Neural progenitor cell (in vitro differentiated cells): ENCODE measurements at regions not wholly inside any gene's neighbourhood (a gene's known extent, or its start where the extent isn't known, plus 50 kb on each side); places are given as distances from the start of the nearest gene placed in this dataset.

Experiments
- DNase-seq: peaks from one replicate; pipeline ENCODE4 v3.0.0-alpha.2; 2016; ENCODE audit warnings: low spot score
- H2AFZ ChIP-seq: fragments of 200-600 bp; sonication (generic); replicated peaks from 2 replicates; pipeline ENCODE4 v1.6.1; 2016; ENCODE audit warnings: antibody characterized with exemption
- H3F3A ChIP-seq: fragments of 200-600 bp; sonication (generic); 2 replicates; pipeline ENCODE4 v1.6.1; 2016; ENCODE audit warnings: antibody characterized with exemption, low read depth
- H3K27ac ChIP-seq: fragments of 200-600 bp; sonication (generic); 2 replicates; pipeline ENCODE4 v1.5.1; 2016; ENCODE audit warnings: mild to moderate bottlenecking
- H3K27me3 ChIP-seq: fragments of 200-600 bp; sonication (generic); 2 replicates; pipeline ENCODE4 v1.6.1; 2016; ENCODE audit warnings: mild to moderate bottlenecking, moderate library complexity
- H3K36me3 ChIP-seq: fragments of 200-600 bp; sonication (generic); 2 replicates; pipeline ENCODE4 v1.5.1; 2016
- H3K4me1 ChIP-seq: fragments of 200-600 bp; sonication (generic); 2 replicates; pipeline ENCODE4 v1.6.1; 2016; ENCODE audit warnings: mixed run types
- H3K4me2 ChIP-seq: fragments of 200-600 bp; sonication (generic); 2 replicates; pipeline ENCODE4 v1.6.1; 2016
- H3K4me3 ChIP-seq: fragments of 200-600 bp; sonication (generic); 2 replicates; pipeline ENCODE4 v1.5.1; 2016
- H3K79me2 ChIP-seq: fragments of 200-600 bp; sonication (generic); 2 replicates; pipeline ENCODE4 v1.6.1; 2016; ENCODE audit warnings: low read depth
- H3K9ac ChIP-seq: fragments of 200-600 bp; sonication (generic); 2 replicates; pipeline ENCODE4 v1.6.1; 2016
- H3K9me3 ChIP-seq: fragments of 200-600 bp; sonication (generic); 2 replicates; pipeline ENCODE4 v1.5.1; 2016; ENCODE audit warnings: low read depth
- H4K20me1 ChIP-seq: fragments of 200-600 bp; sonication (generic); 2 replicates; pipeline ENCODE4 v1.6.1; 2016; ENCODE audit warnings: low read depth
- H3K27ac Mint-ChIP-seq: 3 replicates; pipeline ENCODE4 v1.8.0; 2021; ENCODE audit warnings: mixed read lengths
- H3K27me3 Mint-ChIP-seq: 2 replicates; pipeline ENCODE4 v1.8.0; 2022; ENCODE audit warnings: low read depth, mild to moderate bottlenecking, inconsistent platforms, moderate library complexity, mixed read lengths; ENCODE audit not compliant: insufficient read depth
- H3K36me3 Mint-ChIP-seq: 3 replicates; pipeline ENCODE4 v1.8.0; 2021; ENCODE audit warnings: mixed read lengths
- H3K4me1 Mint-ChIP-seq: 3 replicates; pipeline ENCODE4 v1.8.0; 2021; ENCODE audit warnings: mixed read lengths
- H3K4me3 Mint-ChIP-seq: 3 replicates; pipeline ENCODE4 v1.8.0; 2021; ENCODE audit warnings: mild to moderate bottlenecking, moderate library complexity, mixed read lengths
- H3K9me3 Mint-ChIP-seq: 3 replicates; pipeline ENCODE4 v1.8.0; 2020; ENCODE audit warnings: mixed read lengths
- CTCF ChIP-seq: fragments of 200-600 bp; sonication (generic); IDR thresholded peaks from 2 replicates; pipeline ENCODE4 v1.5.1; 2017; ENCODE audit warnings: antibody characterized with exemption, mild to moderate bottlenecking
- EZH2 ChIP-seq: fragments of 200-600 bp; sonication (generic); IDR thresholded peaks from 2 replicates; pipeline ENCODE4 v1.6.1; 2017; ENCODE audit warnings: antibody characterized with exemption, mild to moderate bottlenecking, moderate library complexity
- EZH2phosphoT487 ChIP-seq: fragments of 200-600 bp; sonication (generic); IDR thresholded peaks from 2 replicates; pipeline ENCODE4 v1.6.1; 2017; ENCODE audit warnings: antibody characterized with exemption

GRCh38 chr14:25180221-25180620 lies 130.3 kb upstream of the STXBP6 start:
- Mint-ChIP-seq H3K27me3 (peaks cover 6% of the 10 kb centered on the region), H3K9me3 (peaks cover 13% of the 10 kb centered on the region)

GRCh38 chr14:25178255-25178654 lies 128.3 kb upstream of the STXBP6 start:
- no peak for TF ChIP-seq EZH2
- TF ChIP-seq CTCF = no peak
- no peak for TF ChIP-seq EZH2phosphoT487
- Histone ChIP-seq H3K27ac (no peak overlapping the region), H3K9me3 (no peaks in the 10 kb centered on the region), H3K4me3 (no peak overlapping the region), H3F3A (no peaks in the 10 kb centered on the region), H3K27me3 (no peaks in the 10 kb centered on the region), H3K4me1 (no peaks in the 10 kb centered on the region), H2AFZ (no peak overlapping the region), H3K79me2 (no peaks in the 10 kb centered on the region), H3K9ac (no peak overlapping the region), H3K4me2 (no peak overlapping the region), H4K20me1 (no peaks in the 10 kb centered on the region), H3K36me3 (no peaks in the 10 kb centered on the region)
- Mint-ChIP-seq H3K4me3 (no peak overlapping the region), H3K4me1 (no peaks in the 10 kb centered on the region), H3K36me3 (no peaks in the 10 kb centered on the region), H3K9me3 (peaks cover 4% of the 10 kb centered on the region), H3K27ac (no peak overlapping the region), H3K27me3 (peaks cover 3% of the 10 kb centered on the region)
- no peak for DNase-seq

More at GRCh38 chr14:25180221-25180620, 130.3 kb upstream of the STXBP6 start:
- no peak overlapping the region for H3K4me3 Mint-ChIP-seq
- no peak for DNase-seq
- no peak overlapping the region for H2AFZ ChIP-seq
- no peaks in the 10 kb centered on the region for H3K9me3 ChIP-seq
- no peaks in the 10 kb centered on the region for H3K27me3 ChIP-seq
- no peaks in the 10 kb centered on the region for H3K4me1 Mint-ChIP-seq
- H3K36me3 Mint-ChIP-seq = no peaks in the 10 kb centered on the region
- no peak overlapping the region for H3K4me2 ChIP-seq
- H3K9ac ChIP-seq = no peak overlapping the region
- no peaks in the 10 kb centered on the region for H4K20me1 ChIP-seq
- H3K4me1 ChIP-seq = no peaks in the 10 kb centered on the region
- no peaks in the 10 kb centered on the region for H3F3A ChIP-seq
- TF ChIP-seq EZH2phosphoT487 (no peak), EZH2 (no peak), CTCF (no peak)
- H3K79me2 ChIP-seq = no peaks in the 10 kb centered on the region
- no peaks in the 10 kb centered on the region for H3K36me3 ChIP-seq
- H3K27ac ChIP-seq = no peak overlapping the region
- no peak overlapping the region for H3K4me3 ChIP-seq
- no peak overlapping the region for H3K27ac Mint-ChIP-seq

DNA sequence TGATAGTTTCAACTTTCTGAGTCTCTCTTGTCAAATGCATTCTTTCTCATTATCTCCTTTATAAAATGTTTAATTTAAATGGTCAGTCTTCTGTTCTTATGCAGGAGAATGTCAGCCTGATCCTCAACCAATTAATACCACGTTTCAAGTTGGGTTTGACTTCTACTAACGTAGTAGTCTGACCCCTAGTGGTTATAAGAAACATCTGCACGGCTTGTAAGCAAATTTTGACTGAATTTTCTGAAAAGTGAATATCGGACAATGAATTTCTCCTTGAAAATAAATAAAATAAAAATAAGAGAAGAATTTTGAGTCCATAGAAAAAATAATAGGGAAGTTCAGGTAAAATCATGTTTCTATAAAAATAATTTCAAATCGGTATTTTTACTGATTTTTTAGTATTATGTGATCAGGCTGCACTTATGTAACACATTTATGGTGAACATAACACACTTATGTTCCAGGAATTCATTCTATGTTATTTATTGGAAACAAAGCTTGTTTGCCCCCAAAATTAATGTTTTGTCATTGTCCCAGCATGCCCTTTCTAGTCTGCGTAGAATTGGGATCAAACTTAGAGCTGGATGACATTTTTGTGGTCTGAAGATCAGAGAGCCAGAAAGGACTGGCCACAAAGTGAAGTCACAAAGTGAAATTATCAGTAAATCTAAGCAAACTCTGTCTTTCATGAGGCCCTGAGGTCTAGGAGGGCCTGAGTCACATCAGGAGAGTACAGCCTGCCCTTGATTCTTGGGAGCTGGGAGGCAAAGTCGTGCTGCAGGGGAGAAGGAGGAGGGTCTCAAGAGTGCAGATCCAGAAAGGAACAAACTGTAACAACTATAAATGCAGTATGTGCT lies 101.2 kb upstream of the STXBP6 start:
- Histone ChIP-seq H3K27me3 (no peaks in the 10 kb centered on the region), H4K20me1 (no peaks in the 10 kb centered on the region), H2AFZ (no peak overlapping the region), H3F3A (no peaks in the 10 kb centered on the region), H3K4me1 (no peaks in the 10 kb centered on the region), H3K4me3 (no peak overlapping the region), H3K4me2 (no peak overlapping the region), H3K27ac (no peak overlapping the region), H3K79me2 (no peaks in the 10 kb centered on the region), H3K9ac (no peak overlapping the region), H3K9me3 (no peaks in the 10 kb centered on the region), H3K36me3 (no peaks in the 10 kb centered on the region)
- Mint-ChIP-seq H3K9me3 (no peaks in the 10 kb centered on the region), H3K36me3 (no peaks in the 10 kb centered on the region), H3K4me3 (no peak overlapping the region), H3K27me3 (no peaks in the 10 kb centered on the region), H3K27ac (no peak overlapping the region), H3K4me1 (peaks cover 6% of the 10 kb centered on the region)
- peak; percentile 63 for DNase-seq
- TF ChIP-seq EZH2 (no peak), EZH2phosphoT487 (no peak), CTCF (peak; percentile 84)
